BJ (cell line): ENCODE measurements at regions not wholly inside any gene's neighbourhood (a gene's known extent, or its start where the extent isn't known, plus 50 kb on each side); places are given as distances from the start of the nearest gene placed in this dataset.

Experiments
- CTCF ChIA-PET: fragments of 350-600 bp; formaldehyde crosslinking; extraction: SDS; loops from one replicate; lab custom pipeline; 2021; ENCODE audit warnings: antibody characterized with exemption, inconsistent platforms; lab: Yijun Ruan, JAX
- POLR2A ChIA-PET: fragments of 300-600 bp; sonication (Branson Sonifier 250); formaldehyde crosslinking; extraction: SDS; loops from one replicate; lab custom pipeline; 2021; ENCODE audit warnings: antibody characterized with exemption; lab: Charles Lee
- DNase-seq: peaks from one replicate; pipeline ENCODE4 v3.0.0-alpha.2; 2011; ENCODE audit warnings: low read depth
- H3K27me3 ChIP-seq: 2 replicates; pipeline ENCODE4 v1.6.0; 2011; ENCODE audit warnings: low read length; ENCODE audit not compliant: control insufficient read depth, insufficient read depth
- H3K36me3 ChIP-seq: 2 replicates; pipeline ENCODE4 v1.5.1; 2011; ENCODE audit warnings: low read length; ENCODE audit not compliant: control insufficient read depth, insufficient read depth
- H3K4me3 ChIP-seq: 2 replicates; pipeline ENCODE4 v1.5.1; 2011; ENCODE audit warnings: low read depth, mild to moderate bottlenecking, control low read depth, low read length
- TF ChIP-seq, protein P1 (sequence below): IDR thresholded peaks from 2 replicates; pipeline ENCODE4 v1.5.1; 2011; ENCODE audit warnings: low read depth, mild to moderate bottlenecking, control low read depth, inconsistent platforms, low read length, moderate library complexity; ENCODE audit not compliant: insufficient read depth

DNA sequence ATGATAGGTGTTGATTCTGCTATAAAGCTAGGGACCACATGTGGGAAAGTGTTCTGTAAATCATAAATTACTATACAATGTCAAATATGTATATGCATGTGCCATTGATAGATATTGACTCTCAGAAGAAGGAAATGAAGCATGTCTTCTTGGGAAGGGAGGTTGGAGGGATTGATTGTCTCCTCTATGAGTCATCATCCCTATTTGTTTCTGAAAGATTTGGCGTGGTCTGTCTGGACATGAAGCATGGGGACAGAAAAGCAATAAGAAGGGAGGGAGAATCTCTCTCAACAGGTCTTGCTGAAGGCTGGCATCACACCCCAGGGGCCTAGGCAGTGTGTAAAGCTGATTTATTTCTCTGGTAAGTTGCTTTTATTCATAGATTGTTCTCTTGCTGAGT is 98.0 kb upstream of the KCNJ6 start:
- DNase-seq: no peak
- H3K36me3 ChIP-seq: no peaks in the 10 kb centered on the region
- H3K4me3 ChIP-seq: no peak overlapping the region
- peaks cover 2% of the 10 kb centered on the region for H3K27me3 ChIP-seq
- POLR2A ChIA-PET: no interaction called here
- TF ChIP-seq, protein P1, sequence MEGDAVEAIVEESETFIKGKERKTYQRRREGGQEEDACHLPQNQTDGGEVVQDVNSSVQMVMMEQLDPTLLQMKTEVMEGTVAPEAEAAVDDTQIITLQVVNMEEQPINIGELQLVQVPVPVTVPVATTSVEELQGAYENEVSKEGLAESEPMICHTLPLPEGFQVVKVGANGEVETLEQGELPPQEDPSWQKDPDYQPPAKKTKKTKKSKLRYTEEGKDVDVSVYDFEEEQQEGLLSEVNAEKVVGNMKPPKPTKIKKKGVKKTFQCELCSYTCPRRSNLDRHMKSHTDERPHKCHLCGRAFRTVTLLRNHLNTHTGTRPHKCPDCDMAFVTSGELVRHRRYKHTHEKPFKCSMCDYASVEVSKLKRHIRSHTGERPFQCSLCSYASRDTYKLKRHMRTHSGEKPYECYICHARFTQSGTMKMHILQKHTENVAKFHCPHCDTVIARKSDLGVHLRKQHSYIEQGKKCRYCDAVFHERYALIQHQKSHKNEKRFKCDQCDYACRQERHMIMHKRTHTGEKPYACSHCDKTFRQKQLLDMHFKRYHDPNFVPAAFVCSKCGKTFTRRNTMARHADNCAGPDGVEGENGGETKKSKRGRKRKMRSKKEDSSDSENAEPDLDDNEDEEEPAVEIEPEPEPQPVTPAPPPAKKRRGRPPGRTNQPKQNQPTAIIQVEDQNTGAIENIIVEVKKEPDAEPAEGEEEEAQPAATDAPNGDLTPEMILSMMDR: no peak
- CTCF ChIA-PET: no interaction called here

DNA sequence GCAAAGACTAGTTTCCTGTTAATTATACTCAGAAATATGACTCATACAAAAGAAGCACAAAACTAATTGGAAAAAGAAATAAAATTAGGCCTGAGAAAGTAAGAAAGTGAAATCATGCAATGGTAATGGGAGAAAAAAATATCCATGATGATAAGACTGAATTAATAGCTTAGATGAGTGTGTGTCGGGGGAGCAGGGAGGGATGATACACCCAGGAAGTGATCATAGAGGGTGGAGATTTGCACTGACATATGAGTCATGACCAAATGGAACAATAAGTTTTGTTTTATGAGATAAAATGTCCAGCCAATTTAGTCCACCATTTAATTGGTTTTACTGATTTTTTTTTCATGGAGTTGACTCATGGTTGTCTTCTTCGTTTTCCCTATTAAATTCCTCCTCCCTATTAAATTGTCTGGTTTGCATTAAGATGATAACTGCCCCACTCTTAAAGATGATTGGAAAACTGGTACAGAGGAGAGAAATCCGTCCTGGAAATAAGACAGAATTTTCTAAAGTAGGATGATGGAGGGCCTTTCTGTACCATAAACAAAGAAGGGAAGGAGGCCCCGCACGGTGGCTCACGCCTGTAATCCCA is 111.7 kb upstream of the KCNJ6 start:
- Histone ChIP-seq H3K27me3 (peaks cover 2% of the 10 kb centered on the region; the same call in 1 of the 2 replicates), H3K36me3 (no peaks in the 10 kb centered on the region), H3K4me3 (no peak overlapping the region)
- peak; percentile 76 for DNase-seq
- ChIA-PET CTCF (no interaction called here), POLR2A (no interaction called here)
- TF ChIP-seq, protein P1: no peak

DNA sequence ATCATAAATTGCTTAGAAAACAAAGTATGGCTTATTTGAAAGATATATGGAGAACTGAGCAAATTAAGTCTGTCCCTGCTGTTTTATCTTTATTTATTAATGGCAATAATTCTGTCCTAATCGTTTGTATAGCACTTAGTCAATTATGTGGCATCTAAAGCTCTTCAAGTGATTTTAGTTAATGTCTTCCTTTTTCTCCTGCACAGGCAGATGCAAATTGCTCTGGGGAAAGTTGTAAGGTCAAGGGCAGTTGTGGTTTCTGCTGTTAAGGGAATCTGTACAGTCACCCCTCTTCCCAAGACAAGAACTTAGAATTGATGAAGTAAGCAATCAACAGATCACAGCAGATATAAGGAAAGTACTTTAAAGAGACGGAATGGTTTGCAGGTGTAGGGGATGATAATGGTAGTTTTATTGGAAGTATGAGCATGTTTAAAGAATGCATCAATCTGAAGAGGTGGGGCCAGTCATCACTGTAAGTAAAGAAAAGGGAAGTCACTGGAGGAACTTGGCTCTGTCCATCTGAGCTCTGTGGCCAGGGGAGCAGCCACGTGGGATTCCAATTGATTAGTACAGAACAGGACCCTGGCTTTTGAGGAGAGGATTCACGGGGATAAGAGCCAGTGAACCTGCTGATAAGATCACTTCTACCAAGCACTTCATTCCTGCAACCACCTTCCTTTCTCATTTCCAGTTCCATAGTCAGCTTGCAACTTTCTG is 116.0 kb upstream of the KCNJ6 start:
- POLR2A ChIA-PET: no interaction called here

DNA sequence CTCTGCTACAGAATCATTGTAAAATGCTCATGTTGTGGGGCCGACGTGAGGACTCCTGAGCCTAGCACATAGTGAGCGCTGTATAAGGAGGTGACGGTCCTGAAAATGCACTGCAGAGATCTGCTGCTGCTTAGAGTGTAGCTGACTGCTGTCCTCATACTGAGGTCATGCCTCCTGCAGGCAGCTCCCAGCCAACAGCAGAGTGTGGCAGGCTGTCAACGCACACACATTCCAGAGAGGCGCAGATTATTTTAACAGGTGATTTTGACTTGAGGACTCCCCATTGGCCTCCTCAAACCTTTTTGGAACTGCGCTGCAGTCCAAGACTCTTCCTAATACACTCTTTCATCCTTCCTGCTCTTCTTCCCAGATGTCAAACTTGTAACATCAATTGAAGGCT is 119.8 kb upstream of the KCNJ6 start:
- H3K4me3 ChIP-seq: no peak overlapping the region
- ChIA-PET POLR2A (no interaction called here), CTCF (no interaction called here)
- no peak for DNase-seq
- H3K36me3 ChIP-seq: no peaks in the 10 kb centered on the region
- TF ChIP-seq, protein P1: no peak
- H3K27me3 ChIP-seq: no peaks in the 10 kb centered on the region; the same call in 1 of the 2 replicates

More for the DNA sequence above, 116.0 kb upstream of the KCNJ6 start:
- DNase-seq: no peak
- no peak overlapping the region for H3K4me3 ChIP-seq
- TF ChIP-seq, protein P1: no peak
- no peaks in the 10 kb centered on the region for H3K36me3 ChIP-seq
- H3K27me3 ChIP-seq: no peaks in the 10 kb centered on the region
- CTCF ChIA-PET: no interaction called here

DNA sequence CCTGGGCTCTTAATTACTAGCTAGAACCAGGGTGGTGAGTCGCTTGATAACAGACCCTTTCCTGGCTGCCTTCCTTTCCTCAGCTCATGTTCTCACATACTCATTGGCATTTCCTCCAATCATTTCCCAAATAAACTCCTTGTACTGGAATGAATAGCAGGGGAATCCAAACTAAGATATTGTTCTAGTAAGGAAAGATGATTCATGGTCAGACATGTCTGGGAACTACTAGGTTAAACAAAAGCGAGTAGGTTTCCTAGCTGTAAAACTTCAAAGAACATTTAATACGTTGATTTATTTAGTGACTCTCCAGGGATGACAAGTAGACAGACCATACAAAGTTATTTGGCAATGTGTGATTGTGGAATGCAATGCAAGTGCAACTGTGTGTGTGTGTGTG is 121.2 kb upstream of the KCNJ6 start:
- no peak for DNase-seq
- peaks cover 1% of the 10 kb centered on the region; the same call in 1 of the 2 replicates for H3K27me3 ChIP-seq
- no peaks in the 10 kb centered on the region for H3K36me3 ChIP-seq
- TF ChIP-seq, protein P1: no peak
- ChIA-PET CTCF (interaction anchor here (0.6 kb wide), 1 partner anchor 52 kb away, joined by 3 read pairs; no protein-coding TSS in a partner anchor), POLR2A (no interaction called here)
- H3K4me3 ChIP-seq: no peak overlapping the region
